H1 (cell line): ENCODE measurements at regions not wholly inside any gene's neighbourhood (a gene's known extent, or its start where the extent isn't known, plus 50 kb on each side); places are given as distances from the start of the nearest gene placed in this dataset.

Source experiments
- CTCF ChIP-seq, 3 experiments: IDR thresholded peaks; 1 replicate in 2 of 3; 2 replicates in 1 of 3; pipeline versions ENCODE4 v1.5.1 to v1.6.1; 2011; ENCODE audit warnings: low read length in 3 of 3, mild to moderate bottlenecking in 3 of 3, inconsistent platforms in 2 of 3, low read depth in 1 of 3, moderate library complexity in 1 of 3; ENCODE audit not compliant: insufficient read depth in 1 of 3; ENCODE audit errors: control extremely low read depth in 1 of 3
- EGR1 ChIP-seq: IDR thresholded peaks from 2 replicates; pipeline ENCODE4 v1.6.1; 2011; ENCODE audit warnings: low read depth, low read length, borderline replicate concordance
- GTF2F1 ChIP-seq: IDR thresholded peaks from 2 replicates; pipeline ENCODE4 v1.6.1; 2012; ENCODE audit warnings: low read depth, low read length, improper control_type of control experiment, borderline replicate concordance
- MAX ChIP-seq: IDR thresholded peaks from 2 replicates; pipeline ENCODE4 v1.6.1; 2012; ENCODE audit warnings: inconsistent platforms
- PHF8 ChIP-seq: fragments of 200-600 bp; sonication (generic); conservative IDR thresholded peaks from 2 replicates; pipeline ENCODE4 v1.7.1; 2012; ENCODE audit warnings: low read depth, mild to moderate bottlenecking, inconsistent platforms, low read length, moderate library complexity
- TAF7 ChIP-seq: optimal IDR thresholded peaks from 2 replicates; pipeline ENCODE3; 2011; ENCODE audit warnings: low read depth, mild to moderate bottlenecking, inconsistent platforms, low read length, moderate library complexity, borderline replicate concordance
- YY1 ChIP-seq: IDR thresholded peaks from 2 replicates; pipeline ENCODE4 v1.6.1; 2011; ENCODE audit warnings: low read depth, mild to moderate bottlenecking, low read length
- TF ChIP-seq, protein P1 (sequence below): IDR thresholded peaks from 2 replicates; pipeline ENCODE4 v1.6.1; 2012; ENCODE audit warnings: low read length, inconsistent platforms

GRCh38 chr6:168871642-168872315 is 381.9 kb downstream of the THBS2 start (continued):
- TF ChIP-seq GTF2F1 = no peak
- TF ChIP-seq MAX = no peak
- no peak for TF ChIP-seq CTCF (IDR thresholded peaks at IDR 0.05; ENCODE audit: control extremely low read depth in 1 of 3, insufficient read depth in 1 of 3, low read depth in 1 of 3, low read length in 3 of 3)
- TF ChIP-seq EGR1 = no peak
- no peak for TF ChIP-seq PHF8
- no peak for TF ChIP-seq TAF7
- TF ChIP-seq, protein P1, sequence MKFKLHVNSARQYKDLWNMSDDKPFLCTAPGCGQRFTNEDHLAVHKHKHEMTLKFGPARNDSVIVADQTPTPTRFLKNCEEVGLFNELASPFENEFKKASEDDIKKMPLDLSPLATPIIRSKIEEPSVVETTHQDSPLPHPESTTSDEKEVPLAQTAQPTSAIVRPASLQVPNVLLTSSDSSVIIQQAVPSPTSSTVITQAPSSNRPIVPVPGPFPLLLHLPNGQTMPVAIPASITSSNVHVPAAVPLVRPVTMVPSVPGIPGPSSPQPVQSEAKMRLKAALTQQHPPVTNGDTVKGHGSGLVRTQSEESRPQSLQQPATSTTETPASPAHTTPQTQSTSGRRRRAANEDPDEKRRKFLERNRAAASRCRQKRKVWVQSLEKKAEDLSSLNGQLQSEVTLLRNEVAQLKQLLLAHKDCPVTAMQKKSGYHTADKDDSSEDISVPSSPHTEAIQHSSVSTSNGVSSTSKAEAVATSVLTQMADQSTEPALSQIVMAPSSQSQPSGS = no peak
- no peak for TF ChIP-seq YY1
